Nephron (organoid): ENCODE measurements at regions not wholly inside any gene's neighbourhood (a gene's known extent, or its start where the extent isn't known, plus 50 kb on each side); places are given as distances from the start of the nearest gene placed in this dataset.

Experiments used
- H3K27ac Mint-ChIP-seq, 3 experiments: 2 replicates each; pipeline ENCODE4 v1.8.0; 2020; ENCODE audit warnings: mixed read lengths in 3 of 3, mild to moderate bottlenecking in 2 of 3, moderate library complexity in 1 of 3
- H3K27me3 Mint-ChIP-seq: 2 replicates; pipeline ENCODE4 v1.8.0; 2021; ENCODE audit warnings: low read depth, mild to moderate bottlenecking, moderate library complexity, mixed read lengths
- H3K36me3 Mint-ChIP-seq: 2 replicates; pipeline ENCODE4 v1.8.0; 2020; ENCODE audit warnings: low read depth, mixed read lengths
- H3K4me1 Mint-ChIP-seq: 2 replicates; pipeline ENCODE4 v1.8.0; 2020; ENCODE audit warnings: mixed read lengths
- H3K4me3 Mint-ChIP-seq, 3 experiments: 2 replicates each; pipeline ENCODE4 v1.8.0; 2020; ENCODE audit warnings: mild to moderate bottlenecking in 3 of 3, mixed read lengths in 3 of 3, moderate library complexity in 2 of 3
- H3K9me3 Mint-ChIP-seq: 2 replicates; pipeline ENCODE4 v1.8.0; 2020; ENCODE audit warnings: mixed read lengths
- TF ChIP-seq, protein P1 (sequence below), 3 experiments: fragments of 200-600 bp; sonication (generic); IDR thresholded peaks; one replicate each; pipeline ENCODE4 v1.5.0; 2021; ENCODE audit warnings: antibody characterized with exemption in 3 of 3; ENCODE audit not compliant: unreplicated experiment in 3 of 3

- H3K4me3 Mint-ChIP-seq, result no peak overlapping the region
These were observed 182.7 kb upstream of the KCNN2 start for GRCh38 chr5:114179134-114179533.

DNA sequence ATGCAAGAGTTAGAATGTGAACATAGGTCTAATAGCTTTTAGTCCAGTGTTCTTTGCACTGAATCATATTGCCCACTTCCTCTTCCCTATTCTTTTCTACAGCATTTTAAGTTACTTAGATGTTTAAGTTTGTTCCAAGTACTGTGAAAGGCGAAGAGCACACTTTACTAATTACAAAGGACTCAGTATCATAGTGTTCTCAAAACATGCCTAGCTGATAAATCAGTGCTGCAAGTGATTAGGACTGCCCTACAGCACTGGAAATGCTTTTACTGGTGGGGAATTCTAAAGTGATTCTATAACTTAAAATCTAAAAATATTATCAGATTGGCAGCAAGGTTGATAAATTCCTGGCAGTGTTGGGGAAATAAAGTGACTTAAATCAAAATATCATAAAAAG lies 177.9 kb upstream of the KCNN2 start:
- H3K9me3 Mint-ChIP-seq, result peaks cover 6% of the 10 kb centered on the region
- no peaks in the 10 kb centered on the region for H3K36me3 Mint-ChIP-seq
- no peak overlapping the region for H3K27ac Mint-ChIP-seq
- no peak overlapping the region for H3K4me3 Mint-ChIP-seq
- TF ChIP-seq, protein P1, sequence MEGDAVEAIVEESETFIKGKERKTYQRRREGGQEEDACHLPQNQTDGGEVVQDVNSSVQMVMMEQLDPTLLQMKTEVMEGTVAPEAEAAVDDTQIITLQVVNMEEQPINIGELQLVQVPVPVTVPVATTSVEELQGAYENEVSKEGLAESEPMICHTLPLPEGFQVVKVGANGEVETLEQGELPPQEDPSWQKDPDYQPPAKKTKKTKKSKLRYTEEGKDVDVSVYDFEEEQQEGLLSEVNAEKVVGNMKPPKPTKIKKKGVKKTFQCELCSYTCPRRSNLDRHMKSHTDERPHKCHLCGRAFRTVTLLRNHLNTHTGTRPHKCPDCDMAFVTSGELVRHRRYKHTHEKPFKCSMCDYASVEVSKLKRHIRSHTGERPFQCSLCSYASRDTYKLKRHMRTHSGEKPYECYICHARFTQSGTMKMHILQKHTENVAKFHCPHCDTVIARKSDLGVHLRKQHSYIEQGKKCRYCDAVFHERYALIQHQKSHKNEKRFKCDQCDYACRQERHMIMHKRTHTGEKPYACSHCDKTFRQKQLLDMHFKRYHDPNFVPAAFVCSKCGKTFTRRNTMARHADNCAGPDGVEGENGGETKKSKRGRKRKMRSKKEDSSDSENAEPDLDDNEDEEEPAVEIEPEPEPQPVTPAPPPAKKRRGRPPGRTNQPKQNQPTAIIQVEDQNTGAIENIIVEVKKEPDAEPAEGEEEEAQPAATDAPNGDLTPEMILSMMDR (IDR thresholded peaks at IDR 0.05; ENCODE audit: unreplicated experiment in 3 of 3), result no peak
- H3K27me3 Mint-ChIP-seq, result no peaks in the 10 kb centered on the region
- no peaks in the 10 kb centered on the region for H3K4me1 Mint-ChIP-seq

More at GRCh38 chr5:114179134-114179533, 182.7 kb upstream of the KCNN2 start:
- Mint-ChIP-seq H3K9me3 (peaks cover 6% of the 10 kb centered on the region), H3K4me1 (peaks cover 6% of the 10 kb centered on the region), H3K27ac (no peak overlapping the region), H3K27me3 (no peaks in the 10 kb centered on the region), H3K36me3 (no peaks in the 10 kb centered on the region)
- TF ChIP-seq, protein P1 (IDR thresholded peaks at IDR 0.05; ENCODE audit: unreplicated experiment in 3 of 3), result no peak

- TF ChIP-seq, protein P1 (IDR thresholded peaks at IDR 0.05; ENCODE audit: unreplicated experiment in 3 of 3), result no peak
- Mint-ChIP-seq H3K4me1 (no peaks in the 10 kb centered on the region), H3K27ac (no peak overlapping the region), H3K36me3 (no peaks in the 10 kb centered on the region), H3K4me3 (no peak overlapping the region), H3K9me3 (peaks cover 6% of the 10 kb centered on the region), H3K27me3 (no peaks in the 10 kb centered on the region)
These were observed 176.6 kb upstream of the KCNN2 start for GRCh38 chr5:114185274-114185673.

DNA sequence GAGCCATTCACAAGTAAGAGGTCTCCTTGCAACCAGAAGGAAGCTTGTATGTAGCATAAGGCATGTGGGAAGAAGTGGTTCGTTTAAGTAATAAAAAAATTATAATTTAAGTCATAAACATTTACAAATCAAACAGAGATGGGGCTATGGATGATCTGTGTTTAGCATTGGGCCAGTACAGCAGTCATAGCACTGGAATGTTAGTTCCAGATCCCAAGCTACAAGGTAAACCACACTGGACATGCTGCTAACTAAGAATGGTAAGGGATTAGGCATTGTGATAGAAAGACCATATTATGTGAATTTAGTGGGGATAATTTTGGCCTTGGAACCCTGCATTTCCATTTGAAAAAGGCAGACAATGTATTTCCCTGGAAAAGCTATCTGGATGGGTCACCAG lies 170.4 kb upstream of the KCNN2 start:
- no peaks in the 10 kb centered on the region for H3K4me1 Mint-ChIP-seq
- H3K36me3 Mint-ChIP-seq, result no peaks in the 10 kb centered on the region
- H3K9me3 Mint-ChIP-seq, result no peaks in the 10 kb centered on the region
- no peak overlapping the region for H3K27ac Mint-ChIP-seq
- TF ChIP-seq, protein P1 (IDR thresholded peaks at IDR 0.05; ENCODE audit: unreplicated experiment in 3 of 3), result no peak
- H3K4me3 Mint-ChIP-seq, result no peak overlapping the region
- H3K27me3 Mint-ChIP-seq, result no peaks in the 10 kb centered on the region

DNA sequence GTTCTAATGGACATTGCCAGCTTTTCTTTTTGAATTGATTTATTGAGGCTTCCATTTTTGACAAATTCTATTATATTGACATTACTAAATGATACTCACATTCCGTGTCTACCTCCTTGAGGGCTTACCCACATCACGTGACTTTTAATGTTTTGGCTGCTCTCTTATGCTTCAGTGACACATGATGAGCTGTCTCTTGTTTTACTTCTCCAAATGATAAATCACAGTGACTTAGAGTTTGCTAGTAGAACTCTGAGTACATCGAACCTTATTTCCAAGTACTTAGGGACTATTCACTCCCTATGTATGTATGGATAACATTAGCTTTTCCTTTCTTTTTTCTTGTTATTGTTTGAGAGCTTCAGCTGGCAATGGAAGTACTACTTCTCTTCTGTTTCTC lies 169.8 kb upstream of the KCNN2 start:
- TF ChIP-seq, protein P1 (IDR thresholded peaks at IDR 0.05; ENCODE audit: unreplicated experiment in 3 of 3), result no peak
- no peaks in the 10 kb centered on the region for H3K4me1 Mint-ChIP-seq
- no peaks in the 10 kb centered on the region for H3K27me3 Mint-ChIP-seq
- no peaks in the 10 kb centered on the region for H3K9me3 Mint-ChIP-seq
- H3K27ac Mint-ChIP-seq, result no peak overlapping the region
- H3K4me3 Mint-ChIP-seq, result no peak overlapping the region
- H3K36me3 Mint-ChIP-seq, result no peaks in the 10 kb centered on the region

GRCh38 chr5:114201332-114201731 lies 160.5 kb upstream of the KCNN2 start:
- no peaks in the 10 kb centered on the region for H3K4me1 Mint-ChIP-seq
- H3K9me3 Mint-ChIP-seq, result peaks cover 4% of the 10 kb centered on the region
- no peak overlapping the region for H3K27ac Mint-ChIP-seq
- TF ChIP-seq, protein P1 (IDR thresholded peaks at IDR 0.05; ENCODE audit: unreplicated experiment in 3 of 3), result no peak
- no peak overlapping the region for H3K4me3 Mint-ChIP-seq
- H3K27me3 Mint-ChIP-seq, result no peaks in the 10 kb centered on the region
- no peaks in the 10 kb centered on the region for H3K36me3 Mint-ChIP-seq
